ENCODE measurements at regions not wholly inside any gene's neighbourhood (a gene's known extent, or its start where the extent isn't known, plus 50 kb on each side); places are given as distances from the start of the nearest gene placed in this dataset.

- WGBS, 5 donors, result 24 to 46% (median 28%) methylated on average over 1 of the region's 1 CpG
- no peaks in the 10 kb centered on the region for H3K36me3 ChIP-seq
- TF ChIP-seq EP300 (IDR thresholded peaks at IDR 0.05) (no peak), CTCF (IDR thresholded peaks at IDR 0.05) (no peak), POLR2A (IDR thresholded peaks at IDR 0.05) (no peak), POLR2AphosphoS5 (IDR thresholded peaks at IDR 0.05) (no peak)
- H3K9me3 ChIP-seq, result no peaks in the 10 kb centered on the region
- no peaks in the 10 kb centered on the region for H3K27me3 ChIP-seq
- no peak for DNase-seq
- intact Hi-C loops (cut with DNase I; ENCODE audit: low total_unique reads), result no loop called here
- no peaks in the 10 kb centered on the region for H3K4me1 ChIP-seq
- no peak overlapping the region for H3K27ac ChIP-seq
- H3K4me3 ChIP-seq, result no peak overlapping the region
Observed at GRCh38 chr14:41476526-41476925, 130.2 kb upstream of the LRFN5 start.

GRCh38 chr14:41461380-41461779 lies 145.3 kb upstream of the LRFN5 start:
- TF ChIP-seq EP300 (IDR thresholded peaks at IDR 0.05) (no peak), POLR2AphosphoS5 (IDR thresholded peaks at IDR 0.05) (no peak), CTCF (IDR thresholded peaks at IDR 0.05) (no peak), POLR2A (IDR thresholded peaks at IDR 0.05) (no peak)
- Histone ChIP-seq H3K27me3 (no peaks in the 10 kb centered on the region), H3K36me3 (no peaks in the 10 kb centered on the region), H3K4me3 (no peak overlapping the region), H3K27ac (no peak overlapping the region), H3K9me3 (no peaks in the 10 kb centered on the region), H3K4me1 (no peaks in the 10 kb centered on the region)
- intact Hi-C loops (cut with DNase I; ENCODE audit: low total_unique reads), result no loop called here
- DNase-seq, result no peak

DNA sequence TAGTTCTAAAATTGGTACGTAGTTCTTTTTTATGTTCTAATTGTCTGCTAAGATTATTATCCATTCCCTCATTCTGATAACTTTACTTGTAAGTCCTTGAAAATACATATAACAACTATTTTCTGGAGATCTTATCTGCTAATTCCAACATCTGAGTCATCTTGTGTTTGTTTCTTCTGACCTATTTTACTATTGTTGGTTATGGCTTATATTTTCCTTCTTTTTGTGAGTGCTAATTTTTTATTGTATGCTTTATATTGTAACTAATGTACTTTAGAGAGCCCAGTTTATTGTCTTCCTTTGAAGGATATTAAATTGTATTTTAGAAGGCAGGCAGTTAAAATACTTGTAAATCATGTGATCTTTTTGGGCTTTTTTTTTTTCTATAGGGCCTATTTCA lies 149.3 kb upstream of the LRFN5 start:
- no peaks in the 10 kb centered on the region for H3K27me3 ChIP-seq
- no peaks in the 10 kb centered on the region for H3K36me3 ChIP-seq
- H3K9me3 ChIP-seq, result no peaks in the 10 kb centered on the region
- H3K4me1 ChIP-seq, result no peaks in the 10 kb centered on the region
- intact Hi-C loops (cut with DNase I; ENCODE audit: low total_unique reads), result no loop called here
- DNase-seq, result no peak
- TF ChIP-seq CTCF (IDR thresholded peaks at IDR 0.05) (no peak), POLR2A (IDR thresholded peaks at IDR 0.05) (no peak), POLR2AphosphoS5 (IDR thresholded peaks at IDR 0.05) (no peak), EP300 (IDR thresholded peaks at IDR 0.05) (no peak)
- no peak overlapping the region for H3K4me3 ChIP-seq
- WGBS, 5 donors, result 62 to 72% (median 67%) methylated on average over 1 of the region's 1 CpG
- no peak overlapping the region for H3K27ac ChIP-seq

GRCh38 chr14:41449066-41449465 lies 157.6 kb upstream of the LRFN5 start:
- 19 to 37% (median 29%) methylated on average over 3 of the region's 3 CpGs for WGBS, 5 donors
- no peak for DNase-seq
- no peak overlapping the region for H3K27ac ChIP-seq

More at GRCh38 chr14:41449066-41449465, 157.6 kb upstream of the LRFN5 start:
- no peaks in the 10 kb centered on the region for H3K9me3 ChIP-seq
- no peak for TF ChIP-seq POLR2A (IDR thresholded peaks at IDR 0.05)
- TF ChIP-seq POLR2AphosphoS5 (IDR thresholded peaks at IDR 0.05), result no peak
- no peak for TF ChIP-seq CTCF (IDR thresholded peaks at IDR 0.05)
- TF ChIP-seq EP300 (IDR thresholded peaks at IDR 0.05), result no peak
- no peaks in the 10 kb centered on the region for H3K4me1 ChIP-seq
- no peak overlapping the region for H3K4me3 ChIP-seq
- intact Hi-C loops (cut with DNase I; ENCODE audit: low total_unique reads), result no loop called here
- H3K36me3 ChIP-seq, result no peaks in the 10 kb centered on the region
- no peaks in the 10 kb centered on the region for H3K27me3 ChIP-seq

Data from stomach (tissue), 8 donors.